ENCODE measurements at regions not wholly inside any gene's neighbourhood (a gene's known extent, or its start where the extent isn't known, plus 50 kb on each side); places are given as distances from the start of the nearest gene placed in this dataset.

- TF ChIP-seq POLR2AphosphoS5 (IDR thresholded peaks at IDR 0.05; ENCODE audit: low read depth, low read length) (no peak), POLR2A (IDR thresholded peaks at IDR 0.05; ENCODE audit: low read depth, low read length) (no peak), PAX5 (IDR thresholded peaks at IDR 0.05; ENCODE audit: insufficient read depth, low read length, severe bottlenecking) (no peak), TAF1 (IDR thresholded peaks at IDR 0.05; ENCODE audit: low read depth, low read length) (no peak), SPI1 (IDR thresholded peaks at IDR 0.05; ENCODE audit: low read depth, low read length) (no peak)
Observed at GRCh38 chr1:193543259-193543658, 356.8 kb upstream of the B3GALT2 start.
